GM18507 (cell line): ENCODE measurements at regions not wholly inside any gene's neighbourhood (a gene's known extent, or its start where the extent isn't known, plus 50 kb on each side); places are given as distances from the start of the nearest gene placed in this dataset.

ENCODE experiments used
- DNase-seq: peaks from one replicate; pipeline ENCODE4 v3.0.0; 2011; ENCODE audit warnings: low read depth; ENCODE audit not compliant: insufficient read length; ENCODE audit errors: extremely low spot score
- FAIRE-seq: peaks from 2 replicates; lab custom pipeline; 2011; peaks lifted over from hg19 to GRCh38; lab: Jason Lieb, UNC

GRCh38 chr4:1460967-1461868, 55.0 kb upstream of the NKX1-1 start:
- DNase-seq (no peak), FAIRE-seq (no peak)

GRCh38 chr4:1459722-1460511, 53.7 kb upstream of the NKX1-1 start:
- FAIRE-seq = no peak
- no peak for DNase-seq

- DNase-seq (no peak), FAIRE-seq (no peak)
Observed at GRCh38 chr4:1459081-1459721, 53.0 kb upstream of the NKX1-1 start.

- FAIRE-seq (no peak), DNase-seq (no peak)
Observed at GRCh38 chr4:1458581-1458980, 52.3 kb upstream of the NKX1-1 start.
